ENCODE measurements at regions not wholly inside any gene's neighbourhood (a gene's known extent, or its start where the extent isn't known, plus 50 kb on each side); places are given as distances from the start of the nearest gene placed in this dataset.

DNA sequence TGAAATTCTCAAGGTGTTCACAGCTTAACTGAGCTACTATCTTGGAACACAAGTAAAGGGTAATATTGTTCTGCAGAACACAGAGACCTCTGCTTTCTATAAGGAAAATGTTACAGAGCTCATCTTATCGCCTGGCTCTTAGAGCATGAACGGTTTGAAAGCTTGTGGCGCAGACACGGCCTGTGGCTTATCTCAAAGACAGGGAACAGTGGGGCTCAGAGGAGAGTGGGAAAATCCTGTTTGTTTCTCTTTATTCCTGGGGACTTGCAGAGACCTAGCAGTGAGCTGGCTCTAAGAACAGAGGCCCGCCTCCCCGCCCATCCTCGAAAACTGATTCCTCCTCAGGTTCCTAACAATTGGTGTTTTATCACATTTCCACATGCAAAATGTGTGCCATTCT lies 131.7 kb downstream of the EMX2 start:
- no peak for DNase-seq

DNA sequence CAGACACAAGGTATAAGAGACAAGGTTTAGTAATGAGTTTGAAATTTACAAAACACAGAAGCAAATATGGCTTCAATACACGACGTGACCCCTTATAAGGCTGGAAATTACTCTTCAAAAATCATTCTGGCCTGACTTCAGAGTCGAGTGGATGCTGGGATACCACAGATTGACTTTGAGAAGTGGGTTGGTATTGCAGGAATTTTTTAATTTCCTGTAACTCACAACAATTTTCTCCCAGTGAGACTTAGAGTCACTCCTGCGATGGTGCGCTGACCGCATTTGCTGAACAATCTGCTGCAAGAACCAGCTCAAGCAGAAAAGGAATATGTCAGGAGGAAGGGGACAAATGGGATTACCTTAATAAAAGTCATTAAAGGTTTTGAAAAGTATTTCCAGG lies 132.1 kb downstream of the EMX2 start:
- no peak for DNase-seq

DNA sequence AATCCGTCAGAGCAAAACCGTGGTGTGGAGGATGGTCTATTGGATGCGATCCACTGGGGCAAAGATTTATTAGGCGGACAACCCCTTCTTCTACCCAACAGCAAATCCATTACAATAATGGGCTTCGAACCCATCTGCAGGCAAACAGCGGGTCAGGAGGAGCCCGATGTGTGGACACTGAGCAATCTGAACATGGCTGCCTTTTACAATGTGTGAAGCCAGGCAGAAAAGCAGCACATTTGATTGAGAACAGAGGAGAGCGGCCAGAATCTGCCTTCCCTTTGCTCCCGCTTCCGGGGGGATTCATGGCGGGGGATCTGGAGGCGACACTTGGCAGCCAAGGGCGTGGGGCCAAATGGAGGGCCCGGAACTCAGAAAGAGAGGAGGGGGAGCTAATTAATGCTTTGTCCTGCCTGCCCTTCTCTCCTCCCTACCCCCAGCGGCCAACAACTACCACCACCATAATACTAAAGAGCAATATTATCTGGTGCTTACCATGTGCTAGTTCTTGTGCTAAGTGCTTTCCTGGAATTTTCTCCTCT lies 133.0 kb downstream of the EMX2 start:
- no peak for DNase-seq

DNA sequence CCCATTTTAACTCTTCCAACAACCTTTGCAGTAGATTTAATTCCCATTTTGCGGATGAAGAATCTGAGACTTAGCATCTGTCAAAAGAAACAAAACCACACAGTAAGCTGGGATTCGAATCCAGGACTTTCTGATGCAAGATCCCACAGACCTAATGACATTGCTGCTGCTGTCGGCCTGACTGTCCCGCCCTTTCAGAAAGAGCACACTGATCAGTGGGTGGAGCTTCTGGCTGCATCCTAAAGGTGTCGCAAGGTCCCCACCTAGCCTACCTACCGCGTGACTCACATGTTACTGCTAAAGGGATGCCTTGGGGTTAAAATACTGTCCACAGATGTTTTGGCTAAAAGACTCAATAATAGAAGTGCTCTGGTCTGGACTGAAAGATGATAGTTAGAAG lies 134.7 kb downstream of the EMX2 start:
- DNase-seq: no peak

DNA sequence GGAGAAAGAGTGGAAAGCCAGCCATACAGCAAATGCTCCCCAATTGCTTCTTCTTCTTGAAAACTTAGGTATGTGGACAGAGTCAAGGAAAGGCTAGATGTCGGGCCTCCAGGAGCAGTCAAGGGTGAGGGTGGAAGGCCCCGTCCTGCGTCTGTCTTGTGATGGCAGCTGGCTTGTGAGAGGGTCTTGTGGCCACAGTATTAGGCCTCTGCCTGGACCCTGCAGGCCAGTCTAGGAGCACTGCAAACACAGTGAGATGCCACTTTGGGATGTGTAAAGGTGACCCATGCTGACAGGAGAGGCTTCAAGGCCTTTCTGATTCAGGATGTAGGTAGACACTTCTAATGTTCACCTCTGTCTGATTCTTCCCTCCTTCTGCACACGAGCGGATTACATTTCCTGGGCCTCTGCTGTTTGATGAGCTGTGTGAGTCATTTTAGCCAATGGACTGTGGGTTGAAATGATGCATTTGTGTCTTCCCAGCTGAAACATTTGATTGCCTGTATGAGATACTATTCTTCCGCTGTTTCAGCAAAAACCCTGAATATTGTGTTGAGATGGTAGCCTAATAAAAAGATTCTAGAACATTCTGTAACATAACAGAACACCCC lies 135.4 kb downstream of the EMX2 start:
- DNase-seq: no peak

DNA sequence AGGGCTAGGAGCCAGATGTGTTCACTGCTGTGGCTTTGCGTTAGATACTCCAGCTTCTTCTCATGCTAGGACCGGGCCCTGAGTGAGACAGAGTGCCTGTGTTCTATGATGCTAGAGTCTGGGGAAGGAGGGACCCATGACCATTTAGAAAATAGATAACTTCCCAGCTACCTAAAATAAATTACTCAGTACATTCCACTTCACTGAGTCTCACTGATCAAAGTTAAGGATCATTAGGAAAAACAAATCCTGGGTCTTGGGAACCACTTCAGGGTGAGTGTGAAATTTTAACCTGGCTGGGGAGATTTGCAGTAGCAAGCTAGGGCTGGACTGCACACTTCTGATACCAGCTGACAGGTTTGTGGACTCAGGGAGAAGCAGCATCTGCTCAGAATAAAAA lies 138.1 kb downstream of the EMX2 start:
- DNase-seq: no peak

DNA sequence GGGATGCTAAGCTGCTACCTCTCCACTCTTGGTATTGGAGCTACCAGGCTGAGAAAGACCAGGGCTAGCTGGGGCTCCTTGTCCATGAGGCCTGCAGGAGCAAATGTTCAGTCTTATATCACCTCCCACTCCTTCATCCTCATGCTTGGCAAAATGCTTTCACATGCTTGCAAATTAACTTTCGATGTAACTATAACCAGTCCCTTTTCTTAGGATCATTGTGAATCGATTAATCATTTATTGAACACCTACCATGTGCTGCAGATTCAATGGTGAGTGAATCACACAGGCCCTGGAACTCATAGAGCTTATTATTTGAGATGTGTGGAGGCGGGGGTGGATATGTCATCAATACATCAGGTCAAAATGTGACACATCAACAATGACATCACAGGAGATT lies 138.6 kb downstream of the EMX2 start:
- DNase-seq: no peak

DNA sequence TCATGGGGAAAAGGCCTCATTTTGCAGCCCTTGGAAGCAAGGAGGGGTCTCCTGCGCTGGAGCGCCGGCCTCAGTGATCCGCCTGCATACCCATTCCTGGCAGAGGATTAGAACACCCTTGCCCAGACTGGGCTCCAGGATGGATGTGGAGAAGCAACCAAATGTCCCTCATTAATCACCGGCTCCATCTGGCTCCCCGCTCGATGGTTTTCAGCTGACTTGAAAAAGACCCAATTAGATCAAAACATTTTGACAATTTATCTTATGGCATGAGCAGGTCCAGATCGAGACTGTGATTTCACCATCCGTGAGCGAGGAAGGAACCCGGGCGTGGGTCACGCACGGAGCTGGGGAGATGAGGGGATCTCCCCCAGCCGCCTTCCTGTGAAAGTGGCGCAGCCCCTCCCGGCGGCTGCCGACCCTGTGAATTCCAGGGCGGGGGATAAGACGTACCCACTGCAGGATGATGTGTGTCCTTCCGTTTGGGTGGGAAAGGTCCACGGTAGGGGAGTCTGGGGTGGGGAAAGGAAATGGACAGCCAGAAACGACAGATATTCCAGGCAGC lies 141.6 kb downstream of the EMX2 start:
- no peak for DNase-seq

DNA sequence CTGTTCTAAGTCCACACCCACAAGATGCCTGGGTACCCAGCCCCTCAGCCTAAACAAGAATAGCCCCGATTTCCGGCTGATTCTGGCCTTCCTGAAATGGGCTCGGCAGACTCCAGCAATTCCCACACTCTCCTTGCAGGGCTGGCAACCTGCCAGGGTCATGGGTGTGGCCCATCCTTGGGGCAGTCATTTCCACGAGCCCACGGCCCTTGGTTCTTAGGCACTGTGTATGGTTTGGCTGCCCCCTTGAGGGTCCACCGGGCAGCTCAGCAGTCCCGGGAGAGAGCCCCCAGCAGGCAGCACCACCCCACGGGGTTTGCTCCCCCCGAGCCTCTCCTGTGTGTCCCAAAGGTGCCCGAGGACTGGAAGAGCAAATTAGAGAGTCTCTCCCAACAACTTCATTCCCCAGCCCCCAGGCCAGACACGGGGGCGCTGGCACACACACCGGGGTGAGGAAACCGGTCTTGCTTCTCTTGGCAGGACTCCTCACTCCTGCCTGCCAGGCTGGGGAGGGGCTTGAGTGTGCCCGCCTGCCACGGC lies 142.2 kb downstream of the EMX2 start:
- no peak for DNase-seq

DNA sequence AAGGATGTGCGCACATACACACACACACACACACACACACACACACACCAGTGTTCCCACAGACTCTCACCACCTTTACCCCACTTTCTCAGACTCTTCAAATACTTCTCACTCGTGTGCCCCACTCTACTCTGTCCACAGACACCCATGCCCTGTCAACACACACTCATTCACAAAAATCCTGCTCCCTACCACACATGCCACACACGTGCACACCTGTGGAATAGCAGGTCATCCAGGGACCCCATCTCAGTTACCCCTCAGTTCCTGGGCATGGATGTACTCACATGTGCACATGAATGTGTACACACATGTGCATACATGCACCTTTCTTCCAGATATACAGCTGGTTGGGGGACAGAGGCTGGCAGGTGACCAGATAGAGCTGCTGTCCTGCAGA lies 142.9 kb downstream of the EMX2 start:
- no peak for DNase-seq

DNA sequence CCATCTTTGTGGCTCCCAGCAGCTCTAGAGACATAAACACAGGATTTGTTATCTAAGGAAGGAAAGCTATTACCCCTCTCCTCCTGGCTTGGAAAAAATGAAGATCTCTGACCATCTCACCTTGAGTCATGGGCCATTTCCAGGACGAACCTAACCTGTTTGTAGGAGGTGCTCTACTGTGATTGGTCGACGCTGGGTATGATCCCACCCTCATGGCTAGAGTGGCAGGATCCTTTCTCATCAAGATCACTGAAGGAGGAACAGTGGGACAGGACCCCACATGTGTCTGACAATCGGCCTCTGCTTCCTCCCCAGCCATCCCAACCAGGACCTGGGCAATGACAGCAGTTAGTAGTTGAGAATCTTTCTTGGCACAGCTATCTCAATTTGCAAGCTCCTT lies 144.1 kb downstream of the EMX2 start:
- no peak for DNase-seq

DNA sequence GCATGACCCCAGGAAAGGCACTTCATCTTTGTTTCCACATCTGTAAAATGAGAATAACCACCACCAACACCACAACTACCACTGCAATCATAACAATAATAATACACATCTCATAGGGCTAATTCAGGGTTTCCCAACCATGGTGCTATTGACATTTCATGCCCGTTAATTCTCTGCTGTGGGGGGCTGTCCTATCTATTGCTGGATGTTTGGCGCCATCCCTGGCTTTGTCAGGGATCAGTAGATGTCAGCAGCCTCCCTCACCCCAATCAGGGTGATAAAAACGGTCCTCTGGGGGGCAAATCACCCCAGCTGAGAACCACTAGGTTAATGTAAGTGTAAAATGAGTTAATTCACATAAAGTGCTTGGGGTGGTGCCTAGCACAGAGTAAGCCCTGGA lies 145.8 kb downstream of the EMX2 start:
- no peak for DNase-seq

DNA sequence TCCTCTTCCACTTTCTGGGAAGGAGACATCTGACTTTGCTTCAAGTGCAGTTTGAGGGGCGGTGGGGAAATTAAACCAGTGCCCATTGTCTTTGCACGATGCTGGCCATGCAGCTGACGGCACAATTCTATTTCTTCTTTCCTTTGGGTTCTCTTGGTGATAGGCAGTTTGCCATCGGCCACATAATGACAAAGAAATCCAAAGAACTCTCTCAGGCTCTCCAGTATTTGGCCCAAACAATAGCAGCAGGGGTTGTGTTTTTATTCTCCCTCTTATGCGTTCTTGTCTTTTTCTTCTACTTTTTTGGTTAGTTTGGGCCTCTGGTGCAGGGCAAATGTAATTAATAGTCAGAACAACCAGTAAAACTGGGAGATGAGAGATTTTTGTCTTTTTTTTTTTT lies 147.0 kb downstream of the EMX2 start:
- no peak for DNase-seq

DNA sequence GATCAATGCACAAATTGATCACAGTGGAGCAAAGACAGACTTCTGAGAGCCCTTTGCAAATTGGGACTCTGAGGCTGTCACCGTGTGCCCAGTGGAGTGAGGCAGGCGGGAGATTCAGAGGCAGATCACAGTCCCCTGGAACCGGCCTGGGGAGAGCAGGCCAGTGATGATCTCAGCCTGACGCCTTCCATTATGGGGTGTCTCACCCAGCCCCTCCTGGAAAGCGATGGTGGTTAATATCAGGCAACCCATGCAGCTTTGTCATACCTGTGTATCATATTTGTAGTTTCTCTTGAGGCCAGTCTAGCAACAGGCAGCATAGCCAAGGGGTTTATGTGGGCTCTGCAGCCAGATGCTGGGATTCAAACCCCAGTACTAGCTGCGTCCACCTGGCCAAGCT lies 147.8 kb downstream of the EMX2 start:
- no peak for DNase-seq

DNA sequence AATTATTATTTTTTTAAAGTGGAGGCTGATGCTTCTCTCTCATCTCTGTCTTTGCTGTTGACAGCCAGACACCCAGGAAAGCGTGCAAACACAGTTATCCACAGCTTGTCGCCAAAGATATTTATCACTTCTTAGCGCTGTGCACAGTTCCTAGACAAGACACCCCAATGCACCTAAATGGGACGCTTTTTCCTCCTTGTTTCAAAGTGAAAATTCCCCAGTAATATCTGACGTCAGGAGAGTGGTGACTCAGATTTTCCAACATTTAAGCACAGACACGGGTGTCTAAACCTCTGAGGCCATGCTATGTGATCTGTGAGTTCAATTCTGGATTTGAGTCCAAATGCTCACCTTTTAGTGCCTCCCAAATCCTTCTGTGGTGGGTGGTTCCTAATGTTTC lies 151.6 kb downstream of the EMX2 start:
- no peak for DNase-seq

DNA sequence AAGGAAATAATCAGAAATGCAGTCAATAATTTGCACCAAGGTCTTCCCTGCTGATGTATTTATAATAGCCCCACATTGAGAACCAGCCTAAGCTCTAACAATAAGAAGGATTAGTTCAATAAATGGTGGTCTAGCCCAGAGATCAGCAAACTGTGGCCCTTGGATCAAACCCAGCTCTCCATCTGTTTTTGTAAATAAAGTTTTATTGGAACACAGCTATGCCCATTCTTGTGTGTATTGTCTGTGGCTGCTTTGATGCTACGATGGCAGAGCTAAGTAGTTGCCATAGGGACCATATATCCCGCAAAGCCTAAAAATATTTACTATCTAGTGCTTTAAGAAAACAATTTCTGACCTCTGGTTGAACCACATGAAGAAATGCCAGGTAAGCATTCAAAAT lies 154.9 kb downstream of the EMX2 start:
- no peak for DNase-seq

DNA sequence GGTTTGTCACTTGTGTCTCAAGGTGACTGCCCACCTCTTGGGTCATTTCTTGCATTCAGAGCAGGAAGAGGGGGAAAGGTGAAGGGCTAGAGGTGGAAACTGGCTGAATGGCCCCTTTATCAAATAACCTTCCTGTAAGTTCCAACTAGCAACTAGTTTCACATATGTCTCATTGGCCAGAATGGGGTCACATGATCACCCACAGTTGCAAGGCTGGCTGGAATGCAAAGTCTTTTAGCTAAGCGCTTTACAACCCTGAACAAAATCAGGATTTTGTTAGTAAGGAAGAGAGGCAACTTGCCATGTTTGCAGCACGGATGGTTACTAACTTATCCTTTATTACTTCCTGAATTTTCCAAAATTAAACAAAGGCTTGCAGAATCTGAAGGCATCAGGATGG lies 156.3 kb downstream of the EMX2 start:
- DNase-seq: no peak

DNA sequence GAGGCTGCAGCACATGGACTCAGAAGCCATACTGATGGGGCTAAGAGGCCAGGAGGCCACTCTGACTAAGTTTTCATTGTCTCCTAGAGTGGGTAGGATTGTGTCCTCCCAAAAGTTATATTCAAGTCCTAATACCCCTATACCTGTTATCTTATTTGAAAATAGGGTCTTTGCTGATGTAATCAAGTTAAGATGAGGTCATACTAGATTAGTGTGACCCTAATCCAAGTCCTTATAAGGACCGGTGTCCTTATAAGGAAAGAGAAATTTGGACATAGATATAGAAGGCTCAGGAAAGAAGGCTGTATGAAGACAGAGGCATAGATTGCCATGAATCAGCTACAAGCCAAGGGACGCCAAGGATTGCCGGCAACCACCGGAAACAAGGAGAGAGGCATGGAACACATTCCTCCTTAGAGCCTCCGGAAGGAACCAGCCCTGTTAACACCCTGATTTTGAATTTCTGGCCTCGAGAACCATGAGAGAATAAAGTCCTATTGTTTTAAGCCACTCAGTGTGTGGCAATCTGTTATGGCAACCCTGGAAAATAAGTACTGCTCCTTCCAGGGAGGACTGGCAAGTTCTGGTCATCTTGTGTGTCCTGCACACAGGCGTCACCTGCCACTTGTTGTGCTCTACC lies 157.0 kb downstream of the EMX2 start:
- no peak for DNase-seq

DNA sequence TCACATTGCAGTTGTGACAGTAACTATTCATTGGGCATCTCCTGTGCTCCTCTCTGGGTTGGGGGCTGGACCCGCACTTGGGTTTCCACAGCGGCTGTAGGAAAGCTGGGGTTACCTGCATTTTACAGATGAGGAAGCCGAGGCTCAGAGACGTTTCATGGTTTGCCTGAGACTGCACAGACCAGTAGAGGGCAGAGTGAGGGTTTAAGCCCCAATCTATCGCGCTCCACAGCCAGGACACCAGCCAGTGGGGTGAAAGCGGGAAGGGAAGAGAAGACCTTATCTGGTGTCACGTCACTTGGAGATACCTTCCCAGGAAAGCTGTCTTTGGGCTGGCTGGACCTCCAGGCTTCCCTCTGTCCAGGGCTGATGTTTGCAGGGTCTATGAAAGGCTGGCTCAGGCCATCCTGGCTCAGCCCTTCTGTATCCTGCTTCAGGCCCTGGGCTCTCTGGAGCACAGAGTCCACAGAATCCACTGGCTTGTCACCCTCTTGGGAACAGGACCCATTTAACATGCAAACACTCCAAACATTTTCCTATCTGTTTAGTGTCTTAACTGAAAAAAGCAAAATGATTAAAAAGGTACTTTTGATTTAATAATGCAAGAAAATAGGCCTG lies 167.7 kb downstream of the EMX2 start:
- no peak for DNase-seq

DNA sequence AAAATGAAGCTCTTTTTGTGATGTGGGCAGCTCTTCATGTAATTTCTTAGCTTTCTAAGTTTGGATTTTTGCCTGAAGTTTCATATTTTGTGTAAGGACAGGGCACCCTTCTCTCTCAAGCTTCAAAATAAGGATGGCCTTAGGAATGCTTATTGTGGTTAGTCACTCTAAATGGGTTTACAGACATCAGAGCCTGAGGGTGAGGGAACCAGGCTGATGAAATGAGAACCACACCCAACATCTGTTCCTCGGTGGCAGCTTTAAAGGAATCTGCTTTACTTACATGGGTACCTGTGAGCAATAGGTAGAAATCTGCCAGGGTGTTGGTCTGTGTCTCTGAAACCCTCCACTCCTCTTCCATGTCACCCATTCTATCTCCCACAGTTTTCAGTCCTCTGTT lies 174.3 kb downstream of the EMX2 start:
- DNase-seq: no peak

DNA sequence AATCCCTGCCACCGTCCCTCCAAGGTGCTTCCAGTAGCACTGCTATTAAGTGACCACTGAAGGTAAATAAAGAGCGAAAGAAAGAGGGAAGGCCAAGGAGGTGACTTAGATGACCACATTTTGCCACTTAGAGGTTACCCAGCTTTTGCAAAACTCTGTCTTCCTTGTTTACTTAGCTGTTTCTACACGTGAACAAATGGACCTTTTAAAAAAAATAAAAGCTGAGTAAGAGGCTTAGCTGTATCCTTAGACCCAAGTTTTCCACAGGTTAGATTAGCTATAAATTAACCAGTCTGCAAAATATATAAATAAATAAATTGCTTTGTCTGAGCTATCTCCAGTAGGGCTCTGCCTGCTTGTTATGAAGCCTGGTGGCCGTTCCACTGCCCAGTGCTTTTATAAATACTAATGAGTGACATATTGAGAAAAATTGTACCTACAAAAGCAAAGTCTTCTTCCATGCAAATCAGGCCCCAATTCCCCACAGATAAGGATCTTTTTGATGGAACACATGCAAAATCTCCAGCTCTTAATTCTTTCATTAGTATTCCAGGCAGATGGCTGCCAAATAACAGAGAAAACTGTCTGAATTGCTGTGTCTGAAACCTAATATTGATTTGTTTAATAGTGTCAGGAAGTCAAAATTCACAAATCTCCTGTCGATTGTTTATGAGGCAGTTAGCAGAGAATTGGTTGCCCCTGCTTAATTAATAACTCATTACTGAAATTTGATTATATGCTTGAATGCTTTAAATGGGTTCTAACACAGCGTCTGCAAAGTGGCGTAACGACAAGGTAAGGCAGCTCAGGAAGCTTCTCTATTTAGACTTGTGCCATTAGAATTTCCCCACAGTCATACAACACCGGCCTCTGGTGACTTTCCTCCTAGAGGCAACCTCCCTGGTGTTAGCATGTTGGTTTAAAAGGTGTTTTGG lies 176.7 kb downstream of the EMX2 start:
- DNase-seq: no peak

DNA sequence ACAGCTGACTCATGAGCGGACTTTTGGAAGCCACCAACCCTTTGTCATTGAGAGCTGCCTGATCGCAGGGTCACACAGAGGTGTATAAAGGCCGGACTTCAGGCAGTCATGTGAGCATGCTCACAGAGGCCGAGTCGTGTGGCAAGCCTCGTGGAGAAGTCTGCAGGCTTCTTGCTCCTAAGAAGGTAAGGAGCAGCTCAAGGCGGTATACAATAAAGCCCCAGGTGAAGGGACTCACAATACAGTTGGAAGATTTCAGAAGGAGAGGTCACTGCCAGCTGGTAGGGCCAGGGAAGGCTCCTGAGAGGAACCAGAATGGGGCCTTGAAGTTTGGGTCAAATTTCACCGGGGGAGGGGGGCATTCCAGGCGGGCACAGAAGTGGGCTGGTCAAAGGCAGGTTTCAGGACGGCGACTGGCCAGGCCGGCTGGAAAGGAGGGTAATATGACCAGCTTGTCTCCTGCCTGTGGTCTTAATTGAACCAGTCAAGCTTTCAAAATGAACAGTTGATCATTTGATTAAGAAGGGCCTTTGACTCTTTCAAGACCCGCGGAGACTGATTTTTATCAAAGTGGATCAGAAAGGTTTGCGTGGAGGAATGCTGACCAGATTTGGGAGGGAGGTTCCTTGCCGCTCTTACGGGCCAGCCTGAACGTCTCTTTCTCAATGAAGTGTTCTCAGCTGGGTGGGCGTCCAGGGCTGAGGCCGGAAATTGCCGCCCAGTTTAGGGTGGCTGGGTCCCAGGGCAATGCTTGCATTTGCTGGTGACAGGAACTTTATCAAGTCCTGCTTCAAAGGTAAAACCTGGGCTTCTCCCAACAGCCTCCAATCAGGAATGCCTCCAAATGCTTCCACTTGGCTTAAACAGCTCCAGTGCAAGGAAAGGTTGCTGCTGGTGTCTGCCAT lies 178.6 kb downstream of the EMX2 start:
- no peak for DNase-seq

Measured in NCI-H1694 treated with DMSO at 0.1 percent for 48 hours (cell line).